Pulmonary artery endothelial cell (primary cell): ENCODE measurements at regions not wholly inside any gene's neighbourhood (a gene's known extent, or its start where the extent isn't known, plus 50 kb on each side); places are given as distances from the start of the nearest gene placed in this dataset.
"Not testable (repeated sequence)": the region's sequence is repeated elsewhere in the genome, so short reads cannot be mapped to it uniquely, and the experiment has no call there.

Experiments used
- DNase-seq: peaks from one replicate; pipeline ENCODE4 v3.0.0-alpha.2; 2011; ENCODE audit warnings: low read depth, low spot score

- DNase-seq: no peak
Measured at GRCh38 chr13:102538938-102539337, 57.8 kb upstream of the TPP2 start.

DNA sequence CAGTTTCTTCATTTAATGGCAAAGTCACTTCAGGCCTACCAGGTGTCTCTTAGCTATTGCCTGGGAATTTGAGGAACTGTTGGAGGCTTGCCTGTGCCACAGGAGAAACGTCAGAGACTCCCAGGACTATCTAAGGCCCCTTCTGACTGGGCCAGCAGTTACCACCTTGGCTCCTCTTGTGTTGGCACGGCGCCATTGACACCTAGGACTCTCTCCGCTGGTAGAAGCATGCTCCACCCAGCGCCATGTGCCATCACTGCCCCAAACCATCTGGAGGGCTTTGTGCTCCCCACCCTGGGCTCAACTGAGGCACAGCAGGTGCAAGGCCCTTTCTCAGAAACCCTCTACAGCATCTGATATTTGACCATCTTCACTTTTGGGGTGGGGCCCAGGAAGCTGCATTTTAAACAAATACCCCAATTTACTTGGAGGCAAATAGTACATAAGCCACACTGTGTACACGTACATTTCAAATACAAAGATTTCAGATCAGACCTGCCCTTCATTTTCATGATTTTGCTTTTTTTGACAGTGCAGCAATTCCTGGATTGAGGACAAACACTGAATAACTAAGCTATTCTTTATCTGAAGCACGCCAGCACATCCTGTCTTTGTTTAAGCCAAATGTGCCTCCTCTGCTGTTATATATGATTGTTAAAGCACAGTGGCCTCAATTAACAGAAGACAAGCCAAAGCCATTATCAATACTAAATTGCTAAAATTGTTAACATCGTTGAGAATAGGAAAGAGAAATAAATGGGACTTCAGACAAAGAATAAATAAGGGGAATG, 59.9 kb upstream of the TPP2 start:
- peak; percentile 17 for DNase-seq

GRCh38 chr13:102536196-102536595, 60.6 kb upstream of the TPP2 start:
- DNase-seq: no peak

DNA sequence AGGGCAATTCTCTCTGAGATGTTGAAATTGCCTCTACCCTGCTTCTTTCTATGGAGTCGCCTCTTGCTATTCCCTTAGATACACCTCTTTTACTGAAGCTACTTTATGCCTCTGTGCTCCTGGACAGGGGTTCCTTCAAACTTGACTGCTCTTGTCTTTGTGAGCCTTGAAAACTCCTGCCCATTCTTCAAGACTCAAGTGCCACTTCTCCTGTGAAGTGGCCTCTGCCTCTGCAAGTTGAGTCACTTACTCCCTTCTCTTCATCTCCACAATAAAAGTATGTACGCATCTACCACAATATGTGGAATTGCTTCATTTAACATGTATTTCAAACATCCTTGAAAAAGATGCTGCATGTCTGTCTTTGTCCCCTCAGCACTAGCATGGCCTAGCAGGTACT, 66.0 kb upstream of the TPP2 start:
- no peak for DNase-seq

DNA sequence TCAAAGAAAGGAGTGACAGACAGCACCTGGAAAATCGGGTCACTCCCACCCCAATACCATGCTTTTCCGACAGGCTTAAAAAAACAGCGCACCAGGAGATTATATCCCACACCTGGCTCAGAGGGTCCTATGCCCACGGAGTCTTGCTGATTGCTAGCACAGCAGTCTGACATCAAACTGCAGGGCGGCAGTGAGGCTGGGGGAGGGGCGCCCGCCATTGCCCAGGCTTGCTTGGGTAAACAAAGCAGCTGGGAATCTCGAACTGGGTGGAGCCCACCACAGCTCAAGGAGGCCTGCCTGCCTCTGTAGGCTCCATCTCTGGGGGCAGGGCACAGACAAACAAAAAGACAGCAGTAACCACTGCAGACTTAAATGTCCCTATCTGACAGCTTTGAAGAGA, 74.5 kb upstream of the TPP2 start:
- DNase-seq: not testable (repeated sequence)

DNA sequence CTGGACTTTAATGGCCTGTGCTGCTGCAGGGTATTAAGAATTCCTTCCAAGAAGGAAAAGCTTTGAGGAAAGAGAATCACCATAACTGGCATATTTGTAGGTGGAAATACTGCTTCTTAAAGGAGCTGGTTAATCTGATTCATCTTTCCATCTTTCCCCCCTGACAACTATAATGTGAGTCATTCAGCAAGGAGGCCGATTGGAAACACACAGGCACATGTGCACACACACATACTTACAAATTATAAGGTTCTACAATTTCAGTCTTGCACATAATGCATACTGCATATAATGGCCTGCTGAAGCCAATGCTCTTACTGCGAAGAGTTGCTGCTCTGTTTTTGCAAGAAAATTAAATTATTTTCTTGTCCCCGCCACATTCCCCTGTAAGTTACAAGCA, 78.8 kb upstream of the TPP2 start:
- no peak for DNase-seq

GRCh38 chr13:102510072-102510471, 86.7 kb upstream of the TPP2 start:
- no peak for DNase-seq

GRCh38 chr13:102508411-102508810, 88.4 kb upstream of the TPP2 start:
- DNase-seq: no peak

DNA sequence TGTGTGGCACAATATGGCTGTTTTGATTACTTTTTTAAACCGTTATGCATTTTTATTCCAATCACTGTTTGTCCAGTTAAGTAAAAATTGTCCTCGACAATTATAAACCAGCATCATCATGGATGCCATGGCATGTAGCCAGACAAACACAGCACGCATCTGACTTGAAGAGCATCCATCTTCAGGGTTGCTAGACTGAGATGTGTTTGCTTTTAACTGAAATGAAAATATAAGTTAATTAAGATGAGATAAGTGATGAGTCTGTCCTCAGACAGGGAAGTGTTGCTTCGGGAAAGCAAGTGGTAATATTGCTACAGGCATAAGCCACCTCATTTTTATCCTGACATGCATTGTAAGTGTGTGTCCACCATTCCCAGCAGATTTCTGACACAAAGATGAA, 92.8 kb upstream of the TPP2 start:
- DNase-seq: no peak

DNA sequence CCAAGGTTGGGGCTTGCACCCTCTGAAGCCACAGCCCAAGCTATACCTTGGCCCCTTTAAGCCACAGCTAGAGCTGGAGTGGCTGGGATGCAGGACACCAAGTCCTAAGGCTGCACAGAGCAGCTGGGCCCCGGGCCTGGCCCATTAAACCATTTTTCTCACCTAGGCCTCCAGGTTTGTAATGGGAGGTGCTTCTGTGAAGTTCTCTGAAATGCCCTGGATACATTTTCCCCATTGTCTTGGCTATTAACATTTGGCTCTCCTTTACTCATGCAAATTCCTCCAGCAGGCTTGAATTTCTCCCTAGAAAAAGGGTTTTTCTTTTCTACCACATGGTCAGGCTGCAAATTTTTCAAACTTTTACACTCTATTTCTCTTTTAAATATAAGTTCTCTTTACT, 93.8 kb upstream of the FGF14 start:
- no peak for DNase-seq

DNA sequence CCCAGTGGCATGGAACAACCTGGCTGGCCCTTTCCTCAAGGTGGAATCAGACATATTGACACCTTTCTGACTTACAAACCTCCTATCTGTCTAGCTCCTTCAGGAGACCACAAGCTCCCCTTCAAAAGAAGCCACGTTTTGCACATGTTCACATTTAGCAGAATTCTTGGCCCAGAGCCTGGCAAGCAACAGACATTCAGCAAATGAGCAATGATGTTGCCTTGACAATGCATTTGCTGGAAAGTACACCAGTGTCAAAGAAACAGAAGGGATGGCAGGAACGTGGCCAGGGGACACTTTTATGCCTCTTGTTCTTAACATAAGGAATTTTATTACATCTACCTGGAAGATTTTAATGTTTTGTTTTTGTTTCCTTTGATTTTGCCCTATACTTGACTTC, 85.5 kb upstream of the FGF14 start:
- DNase-seq: no peak

DNA sequence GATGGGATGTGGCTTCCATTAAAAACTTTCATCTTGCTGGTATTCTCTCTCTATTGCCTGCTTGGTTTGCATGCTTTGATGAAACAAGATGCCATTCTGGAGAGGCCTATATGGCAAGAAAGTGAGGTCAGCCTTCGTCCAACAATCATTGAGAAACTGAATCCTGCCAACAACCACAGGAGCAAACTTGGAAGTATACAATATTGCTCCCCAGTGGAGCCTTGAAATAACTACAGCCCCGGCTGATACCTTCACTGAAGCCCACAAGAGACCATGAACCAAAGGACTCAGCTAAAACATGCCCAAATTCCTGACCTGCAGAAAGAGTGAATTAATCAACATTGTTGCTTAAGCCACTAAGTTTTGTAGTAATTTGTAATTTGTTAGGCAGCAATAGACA, 82.5 kb upstream of the FGF14 start:
- no peak for DNase-seq

DNA sequence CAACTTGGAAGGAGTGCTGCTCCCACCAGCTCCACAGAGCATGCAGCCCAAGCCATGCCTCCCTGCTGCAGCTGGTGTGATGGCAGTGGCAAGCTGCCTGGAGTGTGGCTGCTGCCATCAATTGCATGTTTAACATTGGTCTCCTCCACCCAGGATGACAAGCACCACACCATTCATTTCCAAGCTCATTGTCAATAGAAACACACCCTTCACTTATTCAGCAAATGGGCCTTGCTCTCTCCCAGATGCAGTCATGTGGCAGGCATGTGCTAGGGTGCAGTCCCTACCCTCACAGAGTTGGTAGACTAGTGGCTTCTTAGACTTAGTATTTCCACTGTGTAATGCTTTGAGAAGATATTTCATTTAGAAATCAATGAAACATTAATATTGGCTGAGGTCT, 70.8 kb upstream of the FGF14 start:
- no peak for DNase-seq

GRCh38 chr13:102470283-102470917, 68.6 kb upstream of the FGF14 start:
- DNase-seq: no peak

GRCh38 chr13:102466610-102467190, 64.9 kb upstream of the FGF14 start:
- no peak for DNase-seq

- DNase-seq: no peak
Measured at GRCh38 chr13:102462570-102462969, 60.7 kb upstream of the FGF14 start.

- no peak for DNase-seq
Measured at GRCh38 chr13:102461302-102461701, 59.5 kb upstream of the FGF14 start.

DNA sequence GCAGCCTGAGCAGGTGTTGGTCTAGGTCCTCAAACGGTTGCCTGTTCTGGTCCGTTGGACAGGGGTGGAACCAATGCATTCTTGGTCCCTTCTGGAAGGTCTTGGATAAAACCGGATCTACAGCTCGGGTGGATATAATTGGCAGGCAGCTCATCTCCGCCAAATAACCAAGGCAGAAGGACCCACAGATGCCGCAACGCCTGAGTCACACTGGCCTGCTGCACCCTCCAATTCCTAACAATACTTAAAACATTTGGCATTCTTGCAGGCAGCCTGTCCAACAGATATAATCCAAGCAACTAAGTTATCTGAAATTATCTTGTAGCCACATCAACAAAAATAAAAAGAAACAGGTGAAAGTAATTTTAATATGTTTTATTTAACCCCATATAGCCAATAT, 59.0 kb upstream of the FGF14 start:
- no peak for DNase-seq

DNA sequence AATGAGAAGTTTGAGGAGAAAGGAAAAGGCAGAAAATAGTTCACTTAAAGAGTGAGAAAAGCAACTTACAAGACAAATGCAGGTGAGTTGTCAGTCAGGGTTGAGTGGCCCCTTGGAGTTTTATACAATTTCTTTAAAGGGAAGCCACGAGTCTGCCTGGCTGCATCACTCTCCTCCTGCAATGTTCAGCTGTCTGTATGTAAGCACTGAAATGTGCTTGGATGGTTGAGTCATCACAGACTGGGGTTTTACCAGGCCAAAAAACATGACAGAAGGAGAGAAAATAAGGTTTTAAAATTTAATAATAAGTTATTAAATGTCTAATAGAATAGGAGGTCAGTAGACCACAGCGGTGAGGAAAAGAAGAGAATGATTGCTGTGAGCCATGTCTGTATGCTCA, 51.0 kb upstream of the FGF14 start:
- DNase-seq: no peak
